ENCODE measurements at regions not wholly inside any gene's neighbourhood (a gene's known extent, or its start where the extent isn't known, plus 50 kb on each side); places are given as distances from the start of the nearest gene placed in this dataset.

- Histone ChIP-seq H3K4me3 (no peak overlapping the region), H3K27me3 (replicated peaks; ENCODE audit: insufficient read depth) (no peaks in the 10 kb centered on the region), H3K9me3 (no peaks in the 10 kb centered on the region), H3K27ac (no peak overlapping the region), H3K36me3 (no peaks in the 10 kb centered on the region), H3K4me1 (replicated peaks) (no peaks in the 10 kb centered on the region)
- no peak for DNase-seq (ENCODE audit: low spot score)
- intact Hi-C loops (cut with DNase I): no loop called here
- TF ChIP-seq CTCF (IDR thresholded peaks at IDR 0.05): no peak
- TF ChIP-seq POLR2AphosphoS5 (IDR thresholded peaks at IDR 0.05): no peak
- no peak for TF ChIP-seq POLR2A (IDR thresholded peaks at IDR 0.05)
- WGBS: 81% methylated on average over 5 of the region's 5 CpGs
These were observed 600.1 kb upstream of the STEAP1 start for GRCh38 chr7:89554209-89554608.

- Histone ChIP-seq H3K9me3 (no peaks in the 10 kb centered on the region), H3K36me3 (no peaks in the 10 kb centered on the region), H3K27me3 (replicated peaks; ENCODE audit: insufficient read depth) (no peaks in the 10 kb centered on the region), H3K27ac (no peak overlapping the region), H3K4me3 (no peak overlapping the region), H3K4me1 (replicated peaks) (no peaks in the 10 kb centered on the region)
- no peak for DNase-seq (ENCODE audit: low spot score)
- WGBS: 75% methylated on average over 3 of the region's 3 CpGs
- intact Hi-C loops (cut with DNase I): no loop called here
- TF ChIP-seq POLR2A (IDR thresholded peaks at IDR 0.05) (no peak), POLR2AphosphoS5 (IDR thresholded peaks at IDR 0.05) (no peak), CTCF (IDR thresholded peaks at IDR 0.05) (no peak)
These were observed 594.7 kb upstream of the STEAP1 start for GRCh38 chr7:89559596-89559995.

- 77% methylated on average over 1 of the region's 1 CpG for WGBS
- H3K27ac ChIP-seq: no peak overlapping the region
- no peaks in the 10 kb centered on the region for H3K4me1 ChIP-seq (replicated peaks)
- no peaks in the 10 kb centered on the region for H3K27me3 ChIP-seq (replicated peaks; ENCODE audit: insufficient read depth)
- TF ChIP-seq POLR2AphosphoS5 (IDR thresholded peaks at IDR 0.05): no peak
- no peak for TF ChIP-seq POLR2A (IDR thresholded peaks at IDR 0.05)
- TF ChIP-seq CTCF (IDR thresholded peaks at IDR 0.05): no peak
- intact Hi-C loops (cut with DNase I): no loop called here
- no peaks in the 10 kb centered on the region for H3K9me3 ChIP-seq
- no peak overlapping the region for H3K4me3 ChIP-seq
- H3K36me3 ChIP-seq: no peaks in the 10 kb centered on the region
- DNase-seq (ENCODE audit: low spot score): no peak
These were observed 590.7 kb upstream of the STEAP1 start for GRCh38 chr7:89563597-89563996.

- no peak overlapping the region for H3K4me3 ChIP-seq
- no peaks in the 10 kb centered on the region for H3K9me3 ChIP-seq
- H3K36me3 ChIP-seq: no peaks in the 10 kb centered on the region
- DNase-seq (ENCODE audit: low spot score): no peak
- WGBS: 88% methylated on average over 1 of the region's 1 CpG
- no peak overlapping the region for H3K27ac ChIP-seq
- TF ChIP-seq CTCF (IDR thresholded peaks at IDR 0.05): no peak
- no peak for TF ChIP-seq POLR2AphosphoS5 (IDR thresholded peaks at IDR 0.05)
- TF ChIP-seq POLR2A (IDR thresholded peaks at IDR 0.05): no peak
- intact Hi-C loops (cut with DNase I): no loop called here
- H3K27me3 ChIP-seq (replicated peaks; ENCODE audit: insufficient read depth): no peaks in the 10 kb centered on the region
- no peaks in the 10 kb centered on the region for H3K4me1 ChIP-seq (replicated peaks)
These were observed 569.4 kb upstream of the STEAP1 start for GRCh38 chr7:89584896-89585295.

- intact Hi-C loops (cut with DNase I): no loop called here
- whole genome bisulfite sequencing: 77% methylated on average over 5 of the region's 5 CpGs
- DNase-seq (ENCODE audit: low spot score): no peak
- Histone ChIP-seq H3K27ac (no peak overlapping the region), H3K27me3 (replicated peaks; ENCODE audit: insufficient read depth) (no peaks in the 10 kb centered on the region), H3K9me3 (no peaks in the 10 kb centered on the region), H3K4me1 (replicated peaks) (no peaks in the 10 kb centered on the region), H3K4me3 (no peak overlapping the region), H3K36me3 (no peaks in the 10 kb centered on the region)
- TF ChIP-seq CTCF (IDR thresholded peaks at IDR 0.05) (no peak), POLR2AphosphoS5 (IDR thresholded peaks at IDR 0.05) (no peak), POLR2A (IDR thresholded peaks at IDR 0.05) (no peak)
These were observed 561.1 kb upstream of the STEAP1 start for GRCh38 chr7:89593125-89593524.

Measured in prostate gland (tissue), 2 donors.